GM21423 (cell line): ENCODE measurements at regions not wholly inside any gene's neighbourhood (a gene's known extent, or its start where the extent isn't known, plus 50 kb on each side); places are given as distances from the start of the nearest gene placed in this dataset.

Experiments used
- ATAC-seq: cut with Tn5 transposase; IDR thresholded peaks from one replicate; pipeline ENCODE4 v1.9.1; 2021; ENCODE audit warnings: mild to moderate bottlenecking, moderate library complexity; ENCODE audit not compliant: unreplicated experiment

DNA sequence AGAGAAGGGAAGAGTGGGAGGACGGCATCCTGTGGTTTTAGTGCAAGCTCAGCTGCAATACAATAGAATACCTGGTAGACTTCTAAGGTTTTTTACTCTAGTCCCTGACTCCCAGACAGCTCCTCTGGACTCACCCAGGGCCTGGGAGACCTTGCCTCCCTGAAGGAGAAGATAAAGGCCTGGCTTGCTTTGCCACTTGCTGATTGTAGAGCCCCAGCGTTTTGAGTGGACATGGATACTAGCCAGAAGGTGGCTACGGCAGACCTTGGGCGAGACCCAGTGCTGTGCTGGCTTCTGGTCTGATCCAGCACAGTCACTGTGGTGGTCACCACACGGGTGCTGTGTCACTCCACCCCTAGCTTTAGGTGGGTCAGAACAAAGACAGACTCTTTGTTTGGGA is 72.2 kb upstream of the TTC14 start:
- no peak for ATAC-seq

DNA sequence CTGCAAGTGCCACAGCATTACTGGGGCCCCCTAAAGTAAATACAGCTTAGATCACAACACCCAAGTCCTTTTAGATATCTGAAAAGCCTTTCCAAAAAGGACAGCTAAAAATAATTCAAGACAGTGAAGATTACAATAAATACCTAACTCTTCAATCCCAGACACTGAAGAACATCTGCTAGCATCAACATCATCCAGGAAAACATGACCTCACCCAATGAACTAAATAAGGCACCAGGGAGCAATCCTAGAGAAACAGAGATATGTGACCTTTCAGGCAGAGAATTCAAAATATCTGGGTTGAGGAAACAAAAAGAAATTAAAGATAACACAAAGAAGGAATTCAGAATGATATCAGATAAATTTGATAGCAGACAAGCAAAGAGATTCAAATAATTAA is 71.7 kb upstream of the TTC14 start:
- no peak for ATAC-seq

DNA sequence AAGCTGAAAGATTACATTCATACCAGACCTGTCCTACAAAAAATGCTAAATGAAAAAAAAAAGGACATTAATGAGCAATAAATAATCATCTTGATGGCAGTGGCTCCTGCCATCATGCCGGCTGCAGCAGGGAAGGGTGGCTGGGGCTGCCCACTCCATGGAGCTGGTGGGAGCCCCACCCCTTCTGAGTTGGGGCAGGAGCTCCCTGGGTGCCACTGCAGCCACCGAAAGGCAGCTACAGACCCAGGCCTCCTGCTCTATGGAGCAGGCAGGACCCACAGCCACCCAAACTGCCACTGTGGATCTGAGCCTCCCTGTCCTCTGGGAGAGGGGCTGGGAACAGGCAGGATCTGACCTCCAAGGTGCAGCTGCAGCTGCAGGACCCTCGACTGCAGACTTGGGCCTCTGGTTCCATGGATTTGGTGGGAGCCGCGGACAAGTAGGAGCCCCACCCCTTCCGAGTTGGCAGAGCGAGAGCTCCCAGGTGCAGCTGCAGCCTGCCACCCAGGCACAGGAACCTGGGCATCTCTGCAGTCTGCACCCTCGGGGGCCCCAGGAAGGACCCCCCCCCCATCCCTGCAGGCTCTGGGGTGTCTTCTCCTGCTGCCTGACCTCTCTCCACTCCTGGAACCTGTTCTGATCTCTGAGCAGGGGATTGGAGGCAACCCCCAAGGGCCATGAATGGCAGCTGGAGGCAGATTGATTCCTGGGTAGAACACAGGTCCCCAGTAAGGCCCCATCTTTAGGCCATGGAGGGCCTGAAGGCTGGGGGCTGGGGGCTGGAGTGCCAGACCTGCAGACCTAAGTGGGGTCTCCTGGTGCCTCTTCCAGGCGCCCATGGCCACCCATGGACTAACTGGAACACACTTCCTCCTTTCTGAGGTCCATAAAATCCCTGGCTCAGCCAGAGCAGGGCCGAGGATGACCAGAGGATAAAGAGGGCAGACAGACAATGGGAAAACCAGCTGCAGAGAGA is 70.4 kb upstream of the TTC14 start:
- no peak for ATAC-seq

DNA sequence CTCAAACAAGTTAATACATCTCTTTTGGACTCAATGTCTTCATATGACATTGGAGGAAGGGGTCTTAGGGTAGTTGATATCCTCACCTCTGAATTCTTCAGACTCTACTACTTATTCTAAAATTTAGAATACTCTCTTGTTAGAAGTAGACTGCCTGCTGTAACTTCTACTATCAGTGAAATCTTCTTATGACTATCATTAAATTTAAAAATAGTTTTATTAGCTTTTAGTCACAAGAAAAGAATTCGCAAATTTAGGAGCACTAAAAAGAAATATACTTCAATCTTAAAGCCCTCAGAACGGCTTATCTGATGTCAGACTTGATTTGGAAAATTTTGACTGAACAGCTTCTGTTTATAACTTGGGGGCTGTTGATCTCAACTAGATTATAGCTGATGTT is 67.1 kb upstream of the TTC14 start:
- ATAC-seq, result no peak

DNA sequence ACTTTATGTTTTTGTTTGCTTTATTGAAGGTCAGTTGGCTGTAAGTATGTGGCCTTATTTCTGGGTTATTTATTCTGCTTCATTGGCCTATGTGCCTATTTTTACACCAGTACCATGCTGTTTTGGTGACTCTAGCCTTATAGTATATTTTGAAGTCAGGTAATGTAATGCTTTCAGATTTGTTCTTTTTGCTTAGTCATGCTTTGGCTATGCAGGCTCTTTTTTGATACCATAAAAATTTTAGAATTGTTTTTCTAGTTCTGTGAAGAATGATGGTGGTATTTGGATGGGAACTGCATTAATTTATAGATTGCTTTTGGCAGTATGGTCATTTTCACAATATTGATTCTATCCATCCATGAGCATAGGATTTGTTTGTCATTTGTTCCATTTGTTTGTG is 63.5 kb upstream of the TTC14 start:
- no peak for ATAC-seq

DNA sequence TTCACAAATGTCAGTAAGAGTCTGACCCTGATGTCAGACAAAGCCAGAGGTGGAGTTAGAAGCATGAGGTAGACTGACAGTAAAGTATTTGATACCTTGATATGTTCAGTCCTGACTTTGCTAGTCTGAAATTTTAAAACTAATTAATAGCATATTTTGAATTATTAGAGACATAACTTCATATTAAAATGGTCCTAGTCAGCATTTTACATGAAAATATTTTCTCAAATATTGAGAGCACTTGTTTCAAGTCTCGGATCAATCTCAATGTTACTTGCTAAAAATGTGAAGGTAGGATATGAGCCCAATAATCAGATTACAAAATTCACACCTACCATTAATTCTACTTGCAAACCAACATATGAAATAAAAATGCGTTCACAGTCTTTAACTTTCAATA is 58.1 kb upstream of the TTC14 start:
- ATAC-seq, result no peak

DNA sequence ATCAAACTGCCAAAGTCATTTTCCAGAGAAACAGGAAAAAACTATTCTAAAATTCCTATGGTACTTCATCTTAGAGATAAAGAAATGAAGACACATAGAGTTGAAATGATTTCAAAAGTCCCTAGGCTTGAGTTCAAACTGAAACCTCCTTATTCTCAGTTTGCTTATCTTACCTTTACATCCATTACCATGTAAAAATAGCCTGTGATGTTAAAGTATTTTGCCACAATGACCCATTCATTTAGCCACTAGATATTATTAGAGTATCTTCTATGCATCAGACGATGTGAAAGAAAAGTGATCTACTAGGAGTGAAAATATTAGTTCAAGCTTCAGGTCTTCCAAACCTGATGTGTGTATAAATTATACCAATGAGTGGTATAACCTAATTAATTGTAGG is 55.1 kb upstream of the TTC14 start:
- ATAC-seq, result no peak

DNA sequence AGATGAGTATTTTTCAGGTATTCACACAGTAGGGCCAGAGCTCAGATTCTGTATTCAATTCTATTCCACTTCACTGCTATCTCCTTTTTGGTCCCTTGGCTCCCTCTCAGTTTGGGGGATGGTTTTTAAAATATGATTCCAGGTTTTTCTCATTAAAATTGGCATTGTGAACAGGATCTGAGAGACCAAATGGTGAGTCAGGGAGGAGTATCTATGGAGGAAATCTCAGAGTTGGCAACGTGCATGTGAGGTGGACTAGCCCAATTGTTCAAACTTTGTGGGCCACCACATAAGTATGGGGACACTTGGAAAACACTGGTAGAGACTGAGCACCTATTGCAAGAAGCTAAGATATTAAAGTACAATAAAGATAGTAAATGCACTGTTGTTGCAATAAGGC is 53.9 kb upstream of the TTC14 start:
- ATAC-seq, result no peak
